Fibroblast of skin of left biceps (primary cell): ENCODE measurements at regions not wholly inside any gene's neighbourhood (a gene's known extent, or its start where the extent isn't known, plus 50 kb on each side); places are given as distances from the start of the nearest gene placed in this dataset.
"Not testable (repeated sequence)": the region's sequence is repeated elsewhere in the genome, so short reads cannot be mapped to it uniquely, and the experiment has no call there.

Experiments
- DNase-seq, 2 experiments: peaks; one replicate each; pipeline ENCODE4 v3.0.0-alpha.2; 2013; ENCODE audit warnings: low read depth in 2 of 2

GRCh38 chr2:176424746-176425145 is 155.5 kb downstream of the MTX2 start:
- no peak for DNase-seq

DNA sequence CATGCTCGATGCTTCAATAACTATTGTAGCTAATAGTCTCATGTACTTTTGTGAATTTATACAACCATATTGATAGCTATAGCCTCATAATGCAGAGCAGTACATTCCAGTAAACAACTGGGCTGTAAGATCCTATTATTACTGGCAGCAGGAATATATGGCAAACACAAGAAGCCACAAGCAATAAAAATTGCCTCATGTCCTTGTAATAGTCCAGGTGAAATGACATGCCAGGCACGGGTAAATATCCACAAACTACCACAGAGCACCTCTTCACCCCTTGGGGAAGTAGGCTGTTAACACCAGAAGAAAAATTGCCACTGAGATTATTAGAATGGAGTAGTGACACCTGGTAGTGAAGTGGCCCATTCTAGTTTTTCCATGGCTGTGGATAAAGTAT is 158.3 kb downstream of the MTX2 start:
- no peak for DNase-seq

DNA sequence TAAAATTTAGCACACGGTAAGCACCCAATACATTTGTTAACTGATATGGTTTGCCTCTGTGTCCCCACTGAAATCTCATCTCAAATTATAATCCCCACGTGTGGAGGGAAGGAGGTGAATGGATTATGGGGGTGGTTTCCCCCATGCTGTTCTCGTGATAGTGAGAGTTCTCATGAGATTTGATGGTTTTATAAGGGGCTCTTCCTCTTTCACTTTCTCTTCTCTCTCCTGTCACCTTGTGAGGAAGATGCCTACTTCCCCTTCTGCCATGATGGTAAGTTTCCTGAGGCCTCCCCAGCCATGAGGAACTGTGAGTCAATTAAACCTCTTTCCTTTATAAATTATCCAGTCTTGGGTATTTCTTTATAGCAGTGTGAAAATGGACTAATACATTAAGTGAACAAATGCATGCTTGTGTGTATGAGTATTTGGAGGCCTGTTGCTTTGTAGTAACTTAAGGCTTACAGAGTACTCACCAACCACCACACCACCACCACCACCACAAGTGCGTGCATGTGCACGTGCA is 159.8 kb downstream of the MTX2 start:
- not testable (repeated sequence) for DNase-seq

DNA sequence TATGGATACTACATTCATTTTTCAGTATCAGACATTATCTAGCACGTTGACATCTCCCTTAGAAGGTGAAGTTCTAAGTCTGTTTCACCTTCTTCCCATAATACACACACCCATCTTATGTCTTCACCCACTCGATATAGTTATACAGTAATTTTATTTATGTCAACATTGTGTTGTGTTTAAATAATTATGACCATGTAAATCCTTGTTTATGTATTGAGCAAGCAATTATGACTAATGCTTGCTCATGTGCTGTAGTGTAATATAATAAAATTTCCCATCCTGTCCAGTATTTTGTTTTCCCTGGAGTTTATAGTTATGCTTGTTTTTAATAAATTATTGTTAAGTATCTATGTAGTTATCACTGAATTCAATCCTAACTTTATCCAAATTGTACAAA is 163.2 kb downstream of the MTX2 start:
- no peak for DNase-seq

DNA sequence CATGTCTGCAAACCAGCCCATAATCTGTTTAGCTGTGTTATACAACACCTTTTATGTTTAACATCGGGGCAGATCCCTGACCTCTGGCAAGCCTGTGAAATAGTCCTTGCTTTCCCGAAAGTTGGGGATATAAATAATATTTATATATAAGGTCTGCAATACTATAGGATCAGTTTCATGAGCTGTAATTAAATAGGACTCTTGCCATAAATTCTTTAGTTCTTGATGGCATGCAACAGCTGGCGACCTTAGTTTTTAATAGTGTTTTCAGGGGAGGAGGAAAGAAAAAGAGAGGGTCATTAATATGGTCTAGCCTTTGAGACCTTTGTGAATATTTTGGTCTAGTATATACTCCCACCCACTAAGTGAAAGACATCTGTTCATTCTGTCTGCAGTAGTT is 166.5 kb downstream of the MTX2 start:
- DNase-seq, result no peak

GRCh38 chr2:176443946-176444345 is 174.7 kb downstream of the MTX2 start:
- DNase-seq, result peak in 1 of 2 experiments; percentile 19

DNA sequence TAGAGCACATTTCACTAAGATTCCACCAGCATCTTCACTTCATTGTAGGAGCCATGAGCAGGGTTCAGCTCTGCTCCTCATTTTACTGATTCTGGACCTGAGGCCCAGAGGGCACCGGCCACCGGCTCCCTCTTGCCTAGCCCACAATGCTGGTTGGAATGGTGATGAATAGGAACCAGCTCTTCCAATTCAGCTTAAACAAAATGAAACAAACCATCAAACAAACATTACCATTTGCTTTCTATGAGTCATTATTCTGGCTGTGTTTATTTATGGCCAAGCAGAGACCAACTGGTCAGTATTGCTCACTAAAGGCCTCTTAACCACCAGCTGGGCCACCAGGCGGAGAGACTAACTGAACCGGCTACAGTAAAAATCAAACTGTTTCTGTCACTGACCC is 176.7 kb downstream of the MTX2 start:
- DNase-seq, result no peak

DNA sequence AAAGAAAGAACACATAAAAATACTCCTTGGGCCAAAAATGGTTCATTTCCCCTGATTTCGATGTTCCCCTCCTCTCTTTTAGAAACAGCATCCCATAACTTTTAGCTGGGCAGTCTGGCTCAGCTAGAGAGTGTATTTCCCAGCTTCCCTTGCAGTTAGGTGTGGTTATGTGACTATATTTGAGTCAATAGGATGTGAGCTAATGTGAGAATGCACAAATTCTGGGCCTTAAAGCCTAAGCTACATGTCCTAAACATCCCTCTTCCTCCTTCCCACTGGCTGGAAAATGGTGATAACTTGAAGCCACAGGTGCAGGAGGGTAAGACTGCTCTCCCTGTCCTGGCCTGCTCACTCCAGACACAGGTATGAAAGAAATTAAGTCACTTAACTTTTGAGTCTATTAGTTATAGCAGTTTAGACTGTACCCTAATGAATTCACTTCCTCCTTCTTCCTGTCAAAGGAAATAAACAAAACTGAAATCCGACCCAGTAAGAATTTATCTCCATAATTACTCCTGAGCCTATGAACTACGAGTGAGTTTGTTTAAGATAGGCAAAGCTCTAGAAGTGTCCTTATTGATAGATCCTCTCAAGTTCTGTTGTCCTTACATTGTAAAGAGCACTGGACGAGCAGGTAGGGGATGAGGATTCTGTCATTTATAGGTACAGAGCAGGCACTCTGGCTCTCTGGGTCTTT is 177.6 kb downstream of the MTX2 start:
- DNase-seq, result no peak

DNA sequence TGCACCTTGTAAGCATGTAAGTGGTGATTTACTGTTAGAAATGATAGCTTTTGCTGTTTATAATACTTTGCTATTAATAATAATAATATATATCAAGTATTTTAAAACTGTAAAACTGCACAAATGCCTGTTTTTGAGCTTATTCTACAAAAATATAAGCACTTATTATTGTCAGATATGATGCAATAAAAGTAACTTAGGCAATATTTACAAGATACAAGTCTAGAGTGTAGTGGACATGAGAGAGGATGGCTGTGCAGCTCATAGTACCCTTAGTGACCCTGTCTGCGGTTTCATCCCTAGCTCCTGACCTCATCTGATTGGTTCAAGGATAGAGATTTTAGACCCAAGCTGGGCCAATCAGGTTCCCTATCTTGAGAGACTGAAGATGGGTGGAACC is 178.4 kb downstream of the MTX2 start:
- DNase-seq, result no peak

- DNase-seq, result peak; percentile 52 to 57
These were observed 180.6 kb downstream of the MTX2 start for GRCh38 chr2:176449852-176450251.

DNA sequence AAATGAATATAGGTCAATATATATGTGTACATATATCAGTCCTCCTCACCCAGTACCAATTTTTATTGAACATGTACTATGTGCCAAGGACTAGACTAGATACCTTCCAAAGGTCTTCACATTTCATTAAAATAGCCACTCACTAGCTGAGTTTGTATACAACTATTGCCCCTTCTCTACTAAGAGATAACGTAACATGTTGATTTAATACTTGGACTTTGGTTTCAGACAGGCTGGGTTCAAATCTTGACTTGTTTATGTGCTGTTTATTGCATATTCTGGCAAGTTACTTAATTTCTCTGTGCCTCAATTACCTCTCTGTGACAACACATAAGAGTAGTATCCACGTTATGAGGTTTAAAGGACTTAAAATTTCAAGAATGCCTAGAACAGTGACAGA is 184.5 kb downstream of the MTX2 start:
- no peak for DNase-seq

GRCh38 chr2:176454893-176455815 is 185.9 kb downstream of the MTX2 start:
- peak; percentile 39 to 44 for DNase-seq

GRCh38 chr2:176455816-176456291 is 186.6 kb downstream of the MTX2 start:
- peak; percentile 90 to 92 for DNase-seq

DNA sequence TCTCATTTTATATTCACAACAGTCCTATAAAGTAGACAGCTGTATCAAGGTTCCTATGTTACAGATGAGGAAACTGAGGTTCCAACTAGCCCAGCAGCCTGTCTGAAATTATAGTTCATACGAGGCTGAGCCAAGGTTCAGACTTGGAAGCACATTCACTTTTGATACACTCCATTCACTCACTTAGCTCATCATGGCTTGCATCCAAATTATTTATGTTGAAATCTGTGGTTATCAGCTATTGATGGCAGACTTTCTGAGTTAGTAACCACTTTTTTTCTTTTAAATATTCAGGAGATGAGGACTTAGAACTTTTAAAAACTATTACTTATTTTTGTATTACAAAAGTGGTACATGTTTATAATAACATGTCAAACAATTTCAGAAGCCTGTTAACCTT is 188.2 kb downstream of the MTX2 start:
- peak; percentile 58 to 69 for DNase-seq

- peak in 1 of 2 experiments; percentile 46 for DNase-seq
These were observed 192.0 kb downstream of the MTX2 start for GRCh38 chr2:176461098-176461808.

DNA sequence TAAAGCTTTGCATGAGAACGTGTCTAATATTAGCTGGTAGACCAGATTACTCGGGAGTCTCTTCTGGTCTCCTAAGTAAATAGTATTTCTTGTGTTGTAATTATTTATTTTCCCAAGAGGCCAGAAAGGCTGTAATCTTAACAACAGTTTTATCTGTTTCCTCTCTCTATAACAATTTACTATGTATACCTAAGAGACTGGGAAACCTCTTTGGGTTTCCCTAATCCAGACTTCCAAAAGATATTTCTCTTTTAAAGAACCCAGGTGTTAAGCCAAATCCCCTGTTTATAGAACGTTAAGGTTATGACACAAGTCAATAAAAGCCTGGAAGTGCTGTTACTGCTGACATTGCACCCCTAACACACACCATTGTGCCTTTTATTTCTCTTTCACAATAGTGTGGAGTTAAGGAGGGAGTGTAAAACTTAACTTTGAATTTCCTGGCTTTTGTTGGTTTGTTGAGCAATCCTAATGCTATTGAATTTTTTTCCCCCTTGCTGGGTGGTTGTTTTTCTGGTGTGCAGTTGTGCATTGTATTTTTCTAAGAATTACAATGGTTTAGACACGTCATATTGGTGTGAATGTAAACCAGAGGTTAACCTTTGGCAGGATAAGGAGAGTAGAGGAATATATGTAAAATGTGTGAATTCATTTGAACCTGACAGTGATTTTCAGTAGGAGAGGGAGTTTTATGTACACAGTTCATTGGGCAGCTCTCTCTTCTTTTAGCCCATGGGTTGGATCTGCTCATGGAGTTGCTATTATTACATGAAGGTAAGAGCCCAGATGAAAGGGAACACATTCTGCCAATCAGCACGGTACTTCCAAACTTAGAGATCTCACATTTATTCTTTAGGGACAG is 192.8 kb downstream of the MTX2 start:
- no peak for DNase-seq

GRCh38 chr2:176463546-176463945 is 194.3 kb downstream of the MTX2 start:
- DNase-seq, result no peak

DNA sequence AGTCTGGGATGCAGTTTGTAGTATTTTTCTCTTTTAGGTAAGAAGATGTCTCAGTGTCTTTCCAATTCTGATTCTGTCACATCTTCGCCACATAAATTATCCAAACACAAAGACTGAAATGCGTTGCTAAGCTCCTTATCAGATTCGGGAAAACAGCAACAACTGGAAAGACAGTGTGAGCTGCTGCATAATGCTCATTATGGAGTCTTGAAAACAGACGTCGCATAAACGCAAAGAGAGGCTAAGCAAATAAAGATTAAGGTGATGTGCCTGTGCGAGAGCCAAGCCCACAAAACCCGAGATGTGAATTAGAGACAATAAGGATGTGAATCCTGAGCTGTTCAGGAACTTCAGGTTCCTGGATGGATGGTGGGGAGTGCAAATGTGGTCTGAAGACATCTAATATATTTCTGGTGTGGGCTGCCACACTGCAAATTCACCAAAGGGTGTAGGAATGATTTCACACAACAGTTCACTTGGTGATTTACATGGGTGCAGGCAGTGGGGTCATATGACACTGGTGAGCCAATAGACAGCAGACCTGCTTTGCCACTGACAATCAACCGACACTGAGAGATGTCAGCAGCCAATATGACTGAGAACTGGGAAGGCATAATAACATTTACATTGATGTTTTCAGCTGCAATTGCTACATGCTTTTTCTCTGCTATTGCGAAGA is 195.8 kb downstream of the MTX2 start:
- DNase-seq, result no peak

DNA sequence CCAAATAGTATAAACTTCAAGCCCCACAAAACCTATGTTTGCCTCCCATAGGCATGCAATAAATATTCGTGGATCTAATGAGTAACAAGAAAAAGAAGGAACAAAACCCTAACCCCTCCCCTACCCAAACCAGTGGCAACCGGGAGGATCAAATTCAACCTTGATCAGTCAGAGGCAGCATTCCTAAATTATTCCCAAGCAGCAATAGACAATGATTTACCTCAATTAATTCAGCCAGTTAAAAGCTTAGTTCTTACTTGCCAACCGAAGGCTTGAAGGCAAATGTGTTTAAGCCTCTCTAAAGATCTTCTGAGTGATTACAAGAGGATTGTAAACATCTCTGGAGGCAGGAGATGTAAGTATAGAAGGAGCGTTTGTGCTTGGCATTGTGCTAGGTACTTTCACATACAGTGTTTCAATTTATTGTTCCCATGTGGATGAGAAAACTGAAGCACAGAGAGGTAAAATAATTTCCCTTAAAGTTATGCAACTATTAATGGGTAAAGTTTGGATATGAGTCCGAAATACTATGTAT is 197.7 kb downstream of the MTX2 start:
- no peak for DNase-seq

GRCh38 chr2:176467595-176467994 is 198.4 kb downstream of the MTX2 start:
- no peak for DNase-seq
